ENCODE measurements at regions not wholly inside any gene's neighbourhood (a gene's known extent, or its start where the extent isn't known, plus 50 kb on each side); places are given as distances from the start of the nearest gene placed in this dataset.
A peak's percentile ranks its signal among the peaks of the same experiment; 100 is the strongest.
"Not testable (repeated sequence)": the region's sequence is repeated elsewhere in the genome, so short reads cannot be mapped to it uniquely, and the experiment has no call there.

GRCh38 chr1:172843444-172843843 is 184.5 kb downstream of the FASLG start:
- Histone ChIP-seq H3K27ac (no peak overlapping the region), H3K9me2 (replicated peaks; ENCODE audit: insufficient read depth) (no peaks in the 10 kb centered on the region), H3K4me1 (ENCODE audit: insufficient read depth) (no peaks in the 10 kb centered on the region), H3K9me3 (ENCODE audit: low read depth) (no peaks in the 10 kb centered on the region), H3K79me2 (no peaks in the 10 kb centered on the region), H3K36me3 (replicated peaks; ENCODE audit: insufficient read depth, low read depth) (no peaks in the 10 kb centered on the region), H3K27me3 (no peaks in the 10 kb centered on the region), H2AFZ (no peak overlapping the region), H3K4me2 (no peak overlapping the region), H4K20me1 (ENCODE audit: insufficient read depth, poor library complexity, severe bottlenecking) (no peaks in the 10 kb centered on the region), H3K4me3 (no peak overlapping the region)
- no peak for DNase-seq (ENCODE audit: low spot score)
- TF ChIP-seq CTCF (IDR thresholded peaks at IDR 0.05; ENCODE audit: poor library complexity) (no peak), EZH2phosphoT487 (IDR thresholded peaks at IDR 0.05; ENCODE audit: low read depth, severe bottlenecking, unreplicated experiment) (no peak), EZH2 (IDR thresholded peaks at IDR 0.05; ENCODE audit: borderline replicate concordance) (no peak)
- WGBS (ENCODE audit: low lambda C conversion rate, missing lambda C conversion rate), result 34% methylated on average over 2 of the region's 2 CpGs

- no peaks in the 10 kb centered on the region for H3K9me3 ChIP-seq (ENCODE audit: low read depth)
- no peaks in the 10 kb centered on the region for H3K36me3 ChIP-seq (replicated peaks; ENCODE audit: insufficient read depth, low read depth)
- no peak overlapping the region for H3K4me3 ChIP-seq
- no peaks in the 10 kb centered on the region for H3K4me1 ChIP-seq (ENCODE audit: insufficient read depth)
- TF ChIP-seq EZH2 (IDR thresholded peaks at IDR 0.05; ENCODE audit: borderline replicate concordance) (no peak), CTCF (IDR thresholded peaks at IDR 0.05; ENCODE audit: poor library complexity) (no peak)
- H3K27ac ChIP-seq, result no peak overlapping the region
- no peaks in the 10 kb centered on the region for H3K9me2 ChIP-seq (replicated peaks; ENCODE audit: insufficient read depth)
- no peaks in the 10 kb centered on the region for H3K27me3 ChIP-seq
- H3K79me2 ChIP-seq, result no peaks in the 10 kb centered on the region
- no peak overlapping the region for H2AFZ ChIP-seq
- H3K4me2 ChIP-seq, result no peak overlapping the region
- peak; percentile 11 for DNase-seq (ENCODE audit: low spot score)
- WGBS (ENCODE audit: low lambda C conversion rate, missing lambda C conversion rate), result 57% methylated on average over 2 of the region's 2 CpGs
- H4K20me1 ChIP-seq (ENCODE audit: insufficient read depth, poor library complexity, severe bottlenecking), result no peaks in the 10 kb centered on the region
Measured at GRCh38 chr1:172845371-172845770, 186.5 kb downstream of the FASLG start.

GRCh38 chr1:172845865-172846264 is 187.0 kb downstream of the FASLG start:
- DNase-seq (ENCODE audit: low spot score), result no peak
- H3K4me1 ChIP-seq (ENCODE audit: insufficient read depth), result no peaks in the 10 kb centered on the region
- H3K79me2 ChIP-seq, result no peaks in the 10 kb centered on the region
- H3K4me2 ChIP-seq, result no peak overlapping the region
- no peak overlapping the region for H2AFZ ChIP-seq
- no peaks in the 10 kb centered on the region for H3K9me2 ChIP-seq (replicated peaks; ENCODE audit: insufficient read depth)
- H3K4me3 ChIP-seq, result no peak overlapping the region
- no peaks in the 10 kb centered on the region for H4K20me1 ChIP-seq (ENCODE audit: insufficient read depth, poor library complexity, severe bottlenecking)
- WGBS (ENCODE audit: low lambda C conversion rate, missing lambda C conversion rate), result 90% methylated on average over 2 of the region's 2 CpGs
- no peaks in the 10 kb centered on the region for H3K27me3 ChIP-seq
- no peak overlapping the region for H3K27ac ChIP-seq
- no peak for TF ChIP-seq CTCF (IDR thresholded peaks at IDR 0.05; ENCODE audit: poor library complexity)
- TF ChIP-seq EZH2phosphoT487 (IDR thresholded peaks at IDR 0.05; ENCODE audit: low read depth, severe bottlenecking, unreplicated experiment), result no peak
- TF ChIP-seq EZH2 (IDR thresholded peaks at IDR 0.05; ENCODE audit: borderline replicate concordance), result no peak
- no peaks in the 10 kb centered on the region for H3K36me3 ChIP-seq (replicated peaks; ENCODE audit: insufficient read depth, low read depth)
- H3K9me3 ChIP-seq (ENCODE audit: low read depth), result no peaks in the 10 kb centered on the region

GRCh38 chr1:172847814-172848213 is 188.9 kb downstream of the FASLG start:
- H3K9me3 ChIP-seq (ENCODE audit: low read depth); H3K27me3 ChIP-seq; H3K27ac ChIP-seq; H3K4me3 ChIP-seq; H2AFZ ChIP-seq; H3K36me3 ChIP-seq (replicated peaks; ENCODE audit: insufficient read depth, low read depth); H3K79me2 ChIP-seq; DNase-seq (ENCODE audit: low spot score); H3K4me2 ChIP-seq; H3K9me2 ChIP-seq (replicated peaks; ENCODE audit: insufficient read depth); H4K20me1 ChIP-seq (ENCODE audit: insufficient read depth, poor library complexity, severe bottlenecking); H3K4me1 ChIP-seq (ENCODE audit: insufficient read depth): not testable (repeated sequence)
